Neural crest cell (in vitro differentiated cells): ENCODE measurements at regions not wholly inside any gene's neighbourhood (a gene's known extent, or its start where the extent isn't known, plus 50 kb on each side); places are given as distances from the start of the nearest gene placed in this dataset.

Experiments used
- DNase-seq: peaks from one replicate; pipeline ENCODE4 v3.0.0; 2021; ENCODE audit warnings: low read depth, mixed read lengths, low spot score
- H3K27ac Mint-ChIP-seq: one replicate; pipeline ENCODE4 v1.8.0; 2021; ENCODE audit warnings: mild to moderate bottlenecking, mixed read lengths; ENCODE audit not compliant: unreplicated experiment
- H3K27me3 Mint-ChIP-seq: 2 replicates; pipeline ENCODE4 v1.8.0; 2021; ENCODE audit warnings: low read depth, mild to moderate bottlenecking, mixed read lengths
- H3K36me3 Mint-ChIP-seq: 2 replicates; pipeline ENCODE4 v1.8.0; 2021; ENCODE audit warnings: low read depth, mild to moderate bottlenecking, mixed read lengths
- H3K4me1 Mint-ChIP-seq: 2 replicates; pipeline ENCODE4 v1.8.0; 2021; ENCODE audit warnings: mixed read lengths
- H3K4me3 Mint-ChIP-seq: one replicate; pipeline ENCODE4 v1.8.0; 2021; ENCODE audit warnings: mild to moderate bottlenecking, mixed read lengths
- H3K9me3 Mint-ChIP-seq: 2 replicates; pipeline ENCODE4 v1.8.0; 2021; ENCODE audit warnings: mixed read lengths
- CTCF ChIP-seq: fragments of 200-600 bp; sonication (generic); conservative IDR thresholded peaks from 2 replicates; pipeline ENCODE4 v1.5.0; 2021; ENCODE audit warnings: antibody characterized with exemption, mild to moderate bottlenecking

- TF ChIP-seq CTCF, result no peak
- no peak for DNase-seq
- H3K36me3 Mint-ChIP-seq, result no peaks in the 10 kb centered on the region
- no peaks in the 10 kb centered on the region for H3K9me3 Mint-ChIP-seq
- no peak overlapping the region for H3K4me3 Mint-ChIP-seq
- H3K27me3 Mint-ChIP-seq, result no peaks in the 10 kb centered on the region
- no peaks in the 10 kb centered on the region for H3K4me1 Mint-ChIP-seq
- H3K27ac Mint-ChIP-seq, result no peak overlapping the region
These were observed 372.3 kb downstream of the TMA16 start for GRCh38 chr4:163866728-163867315.

DNA sequence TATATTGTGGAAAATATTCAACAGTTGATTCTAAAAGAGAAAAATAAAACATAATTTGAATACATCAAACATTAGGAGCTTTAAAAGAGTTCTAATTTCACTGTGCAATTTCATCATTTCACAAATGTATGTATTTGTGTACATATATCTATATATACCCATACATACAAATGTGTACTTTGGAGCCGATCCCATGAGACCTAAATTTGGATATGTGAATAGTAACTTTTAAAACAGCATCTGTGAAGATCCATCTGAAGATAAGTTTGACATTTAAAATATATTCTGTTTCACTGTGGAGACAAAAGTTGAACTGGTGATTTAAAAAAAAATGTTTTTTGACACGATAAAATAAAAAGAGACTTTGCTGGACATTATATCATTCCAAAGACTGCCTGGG, 374.0 kb downstream of the TMA16 start:
- DNase-seq, result no peak
- Mint-ChIP-seq H3K27me3 (no peaks in the 10 kb centered on the region), H3K27ac (no peak overlapping the region), H3K4me3 (no peak overlapping the region), H3K9me3 (no peaks in the 10 kb centered on the region), H3K4me1 (no peaks in the 10 kb centered on the region), H3K36me3 (no peaks in the 10 kb centered on the region)
- TF ChIP-seq CTCF, result no peak

- H3K36me3 Mint-ChIP-seq, result no peaks in the 10 kb centered on the region
- H3K4me1 Mint-ChIP-seq, result no peaks in the 10 kb centered on the region
- no peak for DNase-seq
- H3K27me3 Mint-ChIP-seq, result no peaks in the 10 kb centered on the region
- H3K9me3 Mint-ChIP-seq, result no peaks in the 10 kb centered on the region
- H3K27ac Mint-ChIP-seq, result no peak overlapping the region
- no peak overlapping the region for H3K4me3 Mint-ChIP-seq
- no peak for TF ChIP-seq CTCF
These were observed 376.6 kb downstream of the TMA16 start for GRCh38 chr4:163871078-163871477.

DNA sequence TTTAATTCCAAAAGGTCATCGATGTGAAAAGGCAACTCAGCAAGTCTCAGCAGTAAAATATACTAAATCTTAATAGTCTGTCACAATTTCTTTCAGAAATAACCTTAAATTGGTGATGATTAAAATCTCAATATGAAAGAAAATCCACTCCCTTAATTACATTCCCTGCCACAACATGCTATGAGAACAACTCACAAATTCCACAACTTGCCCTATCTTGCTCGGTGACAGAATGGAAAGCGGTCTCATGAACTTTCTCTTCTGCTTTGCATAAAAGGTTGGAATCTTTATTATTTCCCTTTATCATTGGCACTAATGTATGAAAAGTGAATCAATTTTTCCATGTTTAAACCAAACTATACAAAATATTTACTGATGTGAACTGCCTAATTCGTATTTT, 380.8 kb downstream of the TMA16 start:
- H3K9me3 Mint-ChIP-seq, result no peaks in the 10 kb centered on the region
- no peak overlapping the region for H3K27ac Mint-ChIP-seq
- H3K36me3 Mint-ChIP-seq, result no peaks in the 10 kb centered on the region
- no peaks in the 10 kb centered on the region for H3K4me1 Mint-ChIP-seq
- DNase-seq, result no peak
- no peaks in the 10 kb centered on the region for H3K27me3 Mint-ChIP-seq
- no peak overlapping the region for H3K4me3 Mint-ChIP-seq
- no peak for TF ChIP-seq CTCF

- Mint-ChIP-seq H3K36me3 (no peaks in the 10 kb centered on the region), H3K4me3 (no peak overlapping the region), H3K9me3 (no peaks in the 10 kb centered on the region), H3K27me3 (no peaks in the 10 kb centered on the region), H3K27ac (no peak overlapping the region), H3K4me1 (no peaks in the 10 kb centered on the region)
- no peak for TF ChIP-seq CTCF
- DNase-seq, result no peak
These were observed 384.0 kb downstream of the TMA16 start for GRCh38 chr4:163878336-163879121.
